ENCODE measurements at regions not wholly inside any gene's neighbourhood (a gene's known extent, or its start where the extent isn't known, plus 50 kb on each side); places are given as distances from the start of the nearest gene placed in this dataset.
"Not testable (repeated sequence)": the region's sequence is repeated elsewhere in the genome, so short reads cannot be mapped to it uniquely, and the experiment has no call there.

GRCh38 chr14:101080922-101081593 is 177.5 kb upstream of the RTL1 start:
- Histone ChIP-seq H3K36me3 (ENCODE audit: control insufficient read depth in 2 of 2, insufficient read depth in 2 of 2, low read length in 2 of 2) (no peaks in the 10 kb centered on the region), H3K9me3 (ENCODE audit: control insufficient read depth in 2 of 2, low read length in 2 of 2) (peaks cover 3 to 13% of the 10 kb centered on the region in 2 donors), H3K4me1 (ENCODE audit: control insufficient read depth, insufficient read depth, low read length) (peaks cover 2% of the 10 kb centered on the region), H3K27me3 (ENCODE audit: control insufficient read depth in 1 of 2, insufficient read depth in 2 of 2, low read length in 2 of 2) (peaks cover 21 to 25% of the 10 kb centered on the region in 2 donors), H3K9ac (ENCODE audit: low read length in 2 of 2) (no peak overlapping the region), H3K27ac (ENCODE audit: low read length) (no peak overlapping the region), H3K4me3 (ENCODE audit: low read length in 2 of 2) (no peak overlapping the region)

- peaks cover 15 to 20% of the 10 kb centered on the region in 2 donors for H3K27me3 ChIP-seq (ENCODE audit: control insufficient read depth in 1 of 2, insufficient read depth in 2 of 2, low read length in 2 of 2)
- peaks cover 3 to 13% of the 10 kb centered on the region in 2 donors for H3K9me3 ChIP-seq (ENCODE audit: control insufficient read depth in 2 of 2, low read length in 2 of 2)
- H3K9ac ChIP-seq (ENCODE audit: low read length in 2 of 2): no peak overlapping the region
- no peaks in the 10 kb centered on the region for H3K36me3 ChIP-seq (ENCODE audit: control insufficient read depth in 2 of 2, insufficient read depth in 2 of 2, low read length in 2 of 2)
- H3K4me1 ChIP-seq (ENCODE audit: control insufficient read depth, insufficient read depth, low read length): peaks cover 2% of the 10 kb centered on the region
- no peak overlapping the region for H3K4me3 ChIP-seq (ENCODE audit: low read length in 2 of 2)
- no peak overlapping the region for H3K27ac ChIP-seq (ENCODE audit: low read length)
These were observed 178.5 kb upstream of the RTL1 start for GRCh38 chr14:101082036-101082435.

- no peaks in the 10 kb centered on the region for H3K36me3 ChIP-seq (ENCODE audit: control insufficient read depth in 2 of 2, insufficient read depth in 2 of 2, low read length in 2 of 2)
- H3K9ac ChIP-seq (ENCODE audit: low read length in 2 of 2): no peak overlapping the region
- peaks cover 13 to 15% of the 10 kb centered on the region in 2 donors for H3K27me3 ChIP-seq (ENCODE audit: control insufficient read depth in 1 of 2, insufficient read depth in 2 of 2, low read length in 2 of 2)
- no peak overlapping the region for H3K4me3 ChIP-seq (ENCODE audit: low read length in 2 of 2)
- no peak overlapping the region for H3K27ac ChIP-seq (ENCODE audit: low read length)
- H3K4me1 ChIP-seq (ENCODE audit: control insufficient read depth, insufficient read depth, low read length): peaks cover under 1% of the 10 kb centered on the region
- peaks cover 3 to 13% of the 10 kb centered on the region in 2 donors for H3K9me3 ChIP-seq (ENCODE audit: control insufficient read depth in 2 of 2, low read length in 2 of 2)
These were observed 179.2 kb upstream of the RTL1 start for GRCh38 chr14:101082436-101083384.

GRCh38 chr14:101083564-101084435 is 180.3 kb upstream of the RTL1 start:
- no peaks in the 10 kb centered on the region for H3K4me1 ChIP-seq (ENCODE audit: control insufficient read depth, insufficient read depth, low read length)

GRCh38 chr14:101084436-101084826 is 180.9 kb upstream of the RTL1 start:
- Histone ChIP-seq H3K36me3 (ENCODE audit: control insufficient read depth in 2 of 2, insufficient read depth in 2 of 2, low read length in 2 of 2) (no peaks in the 10 kb centered on the region), H3K4me1 (ENCODE audit: control insufficient read depth, insufficient read depth, low read length) (no peaks in the 10 kb centered on the region), H3K27me3 (ENCODE audit: control insufficient read depth in 1 of 2, insufficient read depth in 2 of 2, low read length in 2 of 2) (peaks cover 0 to 7% of the 10 kb centered on the region in 2 donors), H3K27ac (ENCODE audit: low read length) (no peak overlapping the region), H3K4me3 (ENCODE audit: low read length in 2 of 2) (no peak overlapping the region), H3K9me3 (ENCODE audit: control insufficient read depth in 2 of 2, low read length in 2 of 2) (peaks cover 3 to 16% of the 10 kb centered on the region in 2 donors), H3K9ac (ENCODE audit: low read length in 2 of 2) (no peak overlapping the region)

More at GRCh38 chr14:101083564-101084435, 180.3 kb upstream of the RTL1 start:
- peaks cover 3 to 16% of the 10 kb centered on the region in 2 donors for H3K9me3 ChIP-seq (ENCODE audit: control insufficient read depth in 2 of 2, low read length in 2 of 2)
- no peak overlapping the region for H3K4me3 ChIP-seq (ENCODE audit: low read length in 2 of 2)
- H3K27ac ChIP-seq (ENCODE audit: low read length): no peak overlapping the region
- no peaks in the 10 kb centered on the region for H3K36me3 ChIP-seq (ENCODE audit: control insufficient read depth in 2 of 2, insufficient read depth in 2 of 2, low read length in 2 of 2)
- peaks cover 4 to 8% of the 10 kb centered on the region in 2 donors for H3K27me3 ChIP-seq (ENCODE audit: control insufficient read depth in 1 of 2, insufficient read depth in 2 of 2, low read length in 2 of 2)
- no peak overlapping the region for H3K9ac ChIP-seq (ENCODE audit: low read length in 2 of 2)

GRCh38 chr14:101086926-101087325 is 183.4 kb upstream of the RTL1 start:
- no peaks in the 10 kb centered on the region for H3K36me3 ChIP-seq (ENCODE audit: control insufficient read depth in 2 of 2, insufficient read depth in 2 of 2, low read length in 2 of 2)
- H3K9me3 ChIP-seq (ENCODE audit: control insufficient read depth in 2 of 2, low read length in 2 of 2): peaks cover 3 to 16% of the 10 kb centered on the region in 2 donors
- H3K4me3 ChIP-seq (ENCODE audit: low read length in 2 of 2): no peak overlapping the region
- no peak overlapping the region for H3K9ac ChIP-seq (ENCODE audit: low read length in 2 of 2)
- H3K27me3 ChIP-seq (ENCODE audit: control insufficient read depth in 1 of 2, insufficient read depth in 2 of 2, low read length in 2 of 2): peaks cover 0 to 7% of the 10 kb centered on the region in 2 donors
- H3K27ac ChIP-seq (ENCODE audit: low read length): no peak overlapping the region
- no peaks in the 10 kb centered on the region for H3K4me1 ChIP-seq (ENCODE audit: control insufficient read depth, insufficient read depth, low read length)

GRCh38 chr14:101087614-101088394 is 184.3 kb upstream of the RTL1 start:
- no peaks in the 10 kb centered on the region for H3K36me3 ChIP-seq (ENCODE audit: control insufficient read depth in 2 of 2, insufficient read depth in 2 of 2, low read length in 2 of 2)
- H3K27me3 ChIP-seq (ENCODE audit: control insufficient read depth in 1 of 2, insufficient read depth in 2 of 2, low read length in 2 of 2): peaks cover 0 to 7% of the 10 kb centered on the region in 2 donors
- H3K9ac ChIP-seq (ENCODE audit: low read length in 2 of 2): no peak overlapping the region
- H3K9me3 ChIP-seq (ENCODE audit: control insufficient read depth in 2 of 2, low read length in 2 of 2): peaks cover 3 to 16% of the 10 kb centered on the region in 2 donors
- no peak overlapping the region for H3K4me3 ChIP-seq (ENCODE audit: low read length in 2 of 2)
- H3K27ac ChIP-seq (ENCODE audit: low read length): no peak overlapping the region
- H3K4me1 ChIP-seq (ENCODE audit: control insufficient read depth, insufficient read depth, low read length): no peaks in the 10 kb centered on the region

- Histone ChIP-seq H3K36me3 (ENCODE audit: control insufficient read depth in 2 of 2, insufficient read depth in 2 of 2, low read length in 2 of 2) (no peaks in the 10 kb centered on the region), H3K9me3 (ENCODE audit: control insufficient read depth in 2 of 2, low read length in 2 of 2) (peaks cover 0 to 12% of the 10 kb centered on the region in 2 donors), H3K4me3 (ENCODE audit: low read length in 2 of 2) (no peak overlapping the region), H3K4me1 (ENCODE audit: control insufficient read depth, insufficient read depth, low read length) (no peaks in the 10 kb centered on the region), H3K27me3 (ENCODE audit: control insufficient read depth in 1 of 2, insufficient read depth in 2 of 2, low read length in 2 of 2) (peaks cover 0 to 1% of the 10 kb centered on the region in 2 donors), H3K27ac (ENCODE audit: low read length) (no peak overlapping the region), H3K9ac (ENCODE audit: low read length in 2 of 2) (no peak overlapping the region)
These were observed 184.8 kb upstream of the RTL1 start for GRCh38 chr14:101088395-101088667.

- no peaks in the 10 kb centered on the region for H3K4me1 ChIP-seq (ENCODE audit: control insufficient read depth, insufficient read depth, low read length)
- H3K9ac ChIP-seq (ENCODE audit: low read length in 2 of 2): no peak overlapping the region
- peaks cover 0 to 8% of the 10 kb centered on the region in 2 donors for H3K9me3 ChIP-seq (ENCODE audit: control insufficient read depth in 2 of 2, low read length in 2 of 2)
- no peak overlapping the region for H3K27ac ChIP-seq (ENCODE audit: low read length)
- no peak overlapping the region for H3K4me3 ChIP-seq (ENCODE audit: low read length in 2 of 2)
- no peaks in the 10 kb centered on the region for H3K36me3 ChIP-seq (ENCODE audit: control insufficient read depth in 2 of 2, insufficient read depth in 2 of 2, low read length in 2 of 2)
- H3K27me3 ChIP-seq (ENCODE audit: control insufficient read depth in 1 of 2, insufficient read depth in 2 of 2, low read length in 2 of 2): no peaks in the 10 kb centered on the region
These were observed 185.2 kb upstream of the RTL1 start for GRCh38 chr14:101088714-101089113.

GRCh38 chr14:101090478-101090877 is 187.0 kb upstream of the RTL1 start:
- H3K4me1 ChIP-seq (ENCODE audit: control insufficient read depth, insufficient read depth, low read length); H3K36me3 ChIP-seq (ENCODE audit: control insufficient read depth in 2 of 2, insufficient read depth in 2 of 2, low read length in 2 of 2); H3K9ac ChIP-seq (ENCODE audit: low read length in 2 of 2); H3K4me3 ChIP-seq (ENCODE audit: low read length in 2 of 2); H3K27ac ChIP-seq (ENCODE audit: low read length); H3K9me3 ChIP-seq (ENCODE audit: control insufficient read depth in 2 of 2, low read length in 2 of 2); H3K27me3 ChIP-seq (ENCODE audit: control insufficient read depth in 1 of 2, insufficient read depth in 2 of 2, low read length in 2 of 2): not testable (repeated sequence)

All from stomach smooth muscle (tissue), 2 donors.